NCI-H1105 (cell line): ENCODE measurements at regions not wholly inside any gene's neighbourhood (a gene's known extent, or its start where the extent isn't known, plus 50 kb on each side); places are given as distances from the start of the nearest gene placed in this dataset.
"Not testable (repeated sequence)": the region's sequence is repeated elsewhere in the genome, so short reads cannot be mapped to it uniquely, and the experiment has no call there.

Experiments used
- DNase-seq: peaks from one replicate; lab custom pipeline; 2025; lab: John Stamatoyannopoulos, UW

DNA sequence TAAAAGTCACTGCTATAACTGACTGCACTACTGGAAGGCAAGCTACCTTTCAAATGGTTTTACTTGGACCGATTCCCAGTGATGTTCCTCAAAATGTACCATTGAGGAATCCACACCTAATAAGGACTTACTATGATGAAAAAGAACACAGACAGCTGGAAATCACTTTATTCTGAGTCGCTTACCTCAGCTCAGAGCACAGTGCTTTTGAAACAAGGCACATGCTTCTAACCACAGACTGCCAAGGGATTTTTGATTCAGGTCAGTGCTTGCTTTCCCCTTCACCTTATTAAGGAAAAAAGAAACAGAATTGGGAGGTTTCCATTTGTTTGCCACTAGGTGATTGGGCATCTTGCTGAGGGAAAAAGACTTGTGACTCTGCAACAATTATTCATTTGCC is 707.5 kb upstream of the FSHR start:
- no peak for DNase-seq

DNA sequence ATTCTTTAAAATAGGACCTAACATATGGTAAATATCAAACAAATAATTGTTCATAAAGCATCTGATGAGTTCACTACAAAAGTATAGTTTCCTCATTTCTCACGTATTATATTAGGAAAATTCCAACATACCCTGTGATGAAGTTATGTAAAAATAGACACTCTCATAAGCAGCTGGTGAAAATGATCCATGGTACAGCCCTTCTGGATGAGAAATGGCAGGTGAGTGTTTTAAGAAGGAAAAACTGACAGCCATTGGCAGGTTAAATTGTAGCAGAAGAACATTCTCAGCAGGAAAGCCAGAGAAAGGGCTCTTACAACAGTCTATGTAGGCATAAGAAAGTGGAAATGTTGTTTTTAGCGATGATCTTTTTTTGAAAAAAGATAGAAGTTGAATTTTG is 706.5 kb upstream of the FSHR start:
- no peak for DNase-seq

DNA sequence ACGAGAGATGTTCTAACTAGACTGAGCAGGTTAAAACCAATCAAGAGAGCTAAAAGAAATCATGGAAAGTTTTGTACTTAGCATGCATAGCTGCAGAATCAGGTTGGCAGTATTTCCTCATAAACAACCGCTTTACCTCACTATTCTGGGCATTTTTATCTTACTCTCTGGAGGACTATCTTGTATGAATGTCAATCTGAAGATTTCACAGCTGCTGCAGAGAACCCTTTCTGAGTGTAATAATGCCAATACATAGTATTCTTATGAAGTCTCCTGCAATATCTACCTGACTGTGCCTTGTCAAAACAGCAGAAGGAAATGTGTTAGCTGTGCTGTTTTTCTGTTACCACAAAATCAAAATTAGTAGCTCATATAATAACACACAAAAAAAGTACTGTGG is 705.9 kb upstream of the FSHR start:
- DNase-seq = no peak

DNA sequence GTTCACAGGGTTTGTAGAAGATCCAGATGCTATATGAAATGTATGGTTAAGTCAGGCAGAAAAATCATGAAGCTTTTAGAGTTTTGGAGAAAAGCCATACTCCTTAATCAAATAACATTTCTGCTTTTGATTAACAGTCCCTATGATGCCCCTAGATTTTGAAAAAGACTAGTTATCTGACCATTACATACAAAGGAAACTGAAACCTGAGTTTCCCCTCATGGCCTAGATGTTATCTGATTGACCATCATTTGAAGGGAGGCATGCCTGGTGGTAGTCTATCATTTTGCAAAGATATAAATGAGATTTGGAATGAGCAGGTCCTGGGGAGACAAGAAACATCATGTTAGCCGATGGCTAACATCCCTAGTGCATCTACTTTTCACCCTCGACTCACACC is 704.3 kb upstream of the FSHR start:
- no peak for DNase-seq

DNA sequence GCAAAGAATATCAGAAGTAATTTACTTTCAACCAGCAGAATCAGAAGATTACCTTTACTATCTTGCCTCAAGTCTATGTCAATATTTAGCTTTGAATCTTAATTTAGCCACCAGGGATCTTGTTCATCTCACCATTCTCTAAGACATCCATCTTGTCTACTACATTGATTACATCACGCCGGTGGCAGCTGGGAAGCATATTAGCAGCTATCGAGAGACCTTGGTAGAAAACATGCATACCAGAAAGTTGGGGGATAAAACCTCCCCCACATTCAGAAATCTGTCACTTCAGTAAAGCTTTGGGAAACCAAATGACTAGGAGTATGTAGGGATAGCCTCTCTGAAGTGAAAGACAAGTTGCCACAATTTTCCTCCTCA is 703.8 kb upstream of the FSHR start:
- no peak for DNase-seq

DNA sequence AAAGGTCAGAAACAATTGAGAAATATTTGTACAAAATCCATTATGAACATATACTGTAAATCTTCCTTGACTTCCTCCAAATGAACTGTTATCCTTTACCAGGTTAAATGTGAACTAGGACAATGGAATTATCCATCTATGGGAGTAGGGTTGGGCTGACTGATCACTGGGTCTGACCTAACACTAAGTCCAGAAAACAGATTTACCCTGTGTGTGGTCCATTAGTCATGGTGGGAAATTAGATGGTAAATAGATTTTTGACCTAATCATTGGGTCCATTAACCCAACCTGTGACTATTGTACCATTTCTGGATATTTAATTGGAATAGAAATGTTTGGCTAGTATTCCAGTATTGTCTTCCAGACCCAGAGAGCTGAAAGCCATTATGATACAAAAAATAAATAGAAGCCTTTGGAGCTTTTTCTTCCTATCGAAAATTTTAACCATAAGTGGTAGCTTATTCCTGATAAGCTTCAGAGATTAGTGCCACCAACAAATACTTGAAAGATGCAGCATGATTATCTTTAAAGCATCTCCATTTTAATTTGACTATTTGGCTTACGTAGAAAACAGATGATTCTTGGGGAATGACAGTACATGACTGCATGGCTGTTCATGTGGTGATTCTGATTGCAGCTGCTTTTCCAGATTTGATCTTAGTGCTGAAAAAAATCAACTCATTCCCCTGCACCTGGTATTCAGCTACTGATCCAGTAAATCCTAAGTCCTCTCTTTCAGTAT is 703.2 kb upstream of the FSHR start:
- no peak for DNase-seq

DNA sequence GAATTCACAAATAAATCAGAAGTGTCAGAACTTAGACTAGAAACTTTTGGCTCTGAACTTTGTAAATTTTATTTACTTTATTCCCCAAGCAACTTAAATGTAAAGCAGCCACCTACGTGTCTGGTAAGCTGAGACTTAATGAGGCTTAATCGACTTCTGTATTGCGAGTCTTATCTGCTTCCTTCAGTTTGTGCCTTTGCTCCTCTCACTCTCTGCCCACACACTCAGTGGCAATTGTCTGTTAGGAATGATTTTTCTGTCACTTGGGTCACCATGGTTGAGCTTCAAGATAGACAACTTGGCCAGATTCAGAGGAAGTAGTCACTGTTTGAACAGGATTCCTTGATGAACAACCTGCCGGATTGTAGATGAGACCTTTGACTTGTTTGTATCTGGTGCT is 691.4 kb upstream of the FSHR start:
- DNase-seq = no peak

DNA sequence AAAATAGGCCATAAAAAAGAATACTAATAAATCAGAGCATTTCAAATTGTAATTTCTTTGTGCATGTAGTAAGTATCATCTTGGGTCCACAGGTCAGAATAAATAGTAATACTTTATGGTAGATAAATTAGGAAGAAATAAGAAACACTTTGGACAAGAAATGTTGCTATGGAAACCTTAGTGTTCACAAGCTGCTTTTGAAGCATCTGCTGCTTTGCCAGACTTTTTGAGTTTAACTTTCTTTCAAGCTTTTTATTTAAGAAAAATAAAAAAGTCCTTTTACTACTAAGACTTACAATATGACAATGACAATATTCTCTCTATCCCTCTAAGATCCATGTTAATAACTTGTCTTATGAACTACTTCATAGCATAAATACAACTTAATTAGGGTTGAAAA is 690.7 kb upstream of the FSHR start:
- DNase-seq = no peak

DNA sequence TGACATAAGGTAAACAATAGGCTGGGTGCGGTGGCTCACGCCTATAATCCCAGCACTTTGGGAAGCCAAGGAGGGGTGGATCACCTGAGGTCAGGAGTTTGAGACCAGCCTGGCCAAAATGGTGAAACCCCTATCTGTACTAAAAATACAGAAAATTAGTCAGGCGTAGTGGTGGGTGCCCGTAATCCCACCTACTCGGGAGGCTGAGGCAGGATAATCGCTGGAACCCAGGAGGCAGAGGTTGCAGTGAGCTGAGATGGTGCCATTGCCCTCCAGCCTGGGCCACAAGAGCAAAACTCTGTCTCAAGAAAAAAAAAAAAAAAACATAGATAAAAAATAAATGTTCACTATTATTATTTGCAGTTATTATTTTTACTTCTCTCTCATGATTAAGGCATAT is 689.8 kb upstream of the FSHR start:
- DNase-seq = not testable (repeated sequence)

DNA sequence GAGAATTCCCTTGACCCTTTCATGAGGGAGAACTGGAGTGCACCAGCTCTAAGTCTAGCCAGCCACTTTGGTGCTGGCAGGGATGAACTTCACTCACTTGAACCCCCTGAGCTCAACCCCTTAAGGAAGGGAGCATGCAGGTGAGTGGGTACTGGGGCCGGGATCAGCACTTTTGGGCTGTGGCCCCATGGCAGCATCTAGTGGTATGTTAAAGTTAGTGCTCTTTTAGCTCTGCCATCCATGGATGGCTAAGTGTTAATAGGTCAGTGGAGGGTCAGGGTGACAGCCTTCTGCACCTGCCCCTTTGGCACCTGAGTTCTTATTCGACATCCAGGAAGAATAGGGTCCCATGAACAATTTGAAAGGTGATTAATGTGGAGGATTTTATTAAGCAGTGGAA is 689.0 kb upstream of the FSHR start:
- no peak for DNase-seq

DNA sequence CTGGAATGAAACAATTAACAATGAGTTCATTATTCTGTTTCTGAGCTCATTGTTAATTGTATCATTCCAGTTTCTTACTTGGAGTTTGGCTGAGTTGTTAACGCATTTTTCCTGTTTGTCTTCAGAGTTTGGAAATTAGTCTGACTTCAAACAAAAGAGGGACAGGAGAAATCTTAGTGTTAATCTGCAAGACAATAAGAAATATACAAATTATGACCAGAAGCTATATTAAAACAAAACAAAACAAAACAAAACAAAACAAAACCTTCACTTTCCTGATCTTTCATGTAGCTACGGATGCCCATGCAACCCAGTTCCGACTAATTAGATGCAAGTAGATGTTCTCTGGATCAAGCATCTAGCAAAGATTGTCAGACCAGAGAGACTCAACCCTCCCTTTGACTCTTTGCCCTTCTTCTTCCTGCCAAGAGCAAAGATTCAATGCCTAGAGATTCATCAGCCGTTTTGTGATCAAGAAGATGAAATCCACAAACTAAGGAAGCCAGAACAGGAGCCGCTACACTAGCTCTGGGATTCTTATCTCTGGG is 686.2 kb upstream of the FSHR start:
- no peak for DNase-seq

DNA sequence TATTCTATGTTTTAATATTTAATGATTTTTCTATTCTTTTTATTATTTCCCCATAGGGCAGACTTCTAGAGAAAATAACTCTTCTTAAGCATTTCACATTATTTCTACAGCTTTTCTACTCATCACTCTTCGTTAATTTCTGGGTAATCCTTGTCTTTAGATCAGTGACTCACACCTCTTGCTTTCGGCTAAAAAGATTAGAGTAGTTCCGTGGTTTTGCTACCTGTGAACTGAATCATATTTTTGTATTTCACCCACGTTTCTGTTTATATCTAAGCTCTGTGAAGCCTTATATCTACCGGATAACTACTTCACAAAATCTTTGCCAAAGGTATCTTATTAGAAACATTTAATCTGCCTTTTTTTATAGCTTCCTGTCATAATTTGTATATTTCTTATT is 685.5 kb upstream of the FSHR start:
- no peak for DNase-seq

DNA sequence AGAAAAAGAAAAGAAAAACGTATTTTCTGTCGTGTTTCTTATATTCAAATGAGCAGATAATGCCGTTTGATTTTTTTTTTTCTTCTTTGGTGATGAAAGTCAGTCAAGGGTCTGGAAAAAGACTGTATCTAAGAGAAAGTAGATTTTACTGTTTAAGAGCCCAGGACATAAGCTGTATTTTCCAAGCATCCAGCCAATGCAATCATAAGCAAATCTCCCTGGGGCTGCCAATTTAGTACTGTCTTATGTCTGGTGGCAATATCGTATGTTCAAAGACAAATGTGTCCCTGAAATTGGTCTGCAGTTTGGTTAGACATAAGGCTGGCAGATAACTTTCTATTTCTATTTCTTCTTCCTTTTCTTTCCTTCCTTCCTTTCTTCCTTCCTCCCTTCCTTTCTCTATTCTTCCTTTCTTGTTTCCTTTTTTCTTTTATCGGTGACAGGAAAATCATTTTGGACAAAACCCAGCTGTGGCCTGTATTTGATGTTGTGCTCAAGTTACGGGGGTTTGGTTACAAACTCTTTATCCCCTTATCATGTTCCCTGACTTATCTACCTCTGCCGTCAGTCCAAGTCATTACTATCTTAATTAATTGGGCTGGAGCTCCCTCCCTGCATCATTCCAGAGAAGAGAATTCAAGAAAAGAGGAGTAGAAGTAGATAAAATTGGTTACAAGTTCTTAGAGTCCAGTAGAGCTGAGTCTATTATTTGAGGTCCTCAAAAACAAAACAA is 683.4 kb upstream of the FSHR start:
- DNase-seq = no peak

DNA sequence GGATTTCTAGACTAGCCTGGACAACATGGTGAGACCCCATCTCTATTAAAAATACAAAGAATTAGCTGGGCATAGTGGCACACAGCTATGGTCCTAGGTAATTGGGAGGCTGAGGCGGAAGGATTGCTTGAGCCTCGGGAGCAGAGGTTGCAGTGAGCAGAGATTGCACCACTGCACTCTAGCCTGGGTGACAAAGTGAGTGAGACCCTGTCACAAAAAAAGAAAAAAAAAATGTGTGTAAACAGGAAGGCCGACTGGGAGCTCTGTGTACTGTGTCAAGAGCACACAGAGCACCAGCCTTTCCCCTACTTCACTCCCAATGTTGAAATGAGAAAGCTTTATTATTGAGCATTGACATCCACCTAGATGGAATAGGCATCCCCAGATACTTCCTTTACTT is 681.7 kb upstream of the FSHR start:
- DNase-seq = no peak

DNA sequence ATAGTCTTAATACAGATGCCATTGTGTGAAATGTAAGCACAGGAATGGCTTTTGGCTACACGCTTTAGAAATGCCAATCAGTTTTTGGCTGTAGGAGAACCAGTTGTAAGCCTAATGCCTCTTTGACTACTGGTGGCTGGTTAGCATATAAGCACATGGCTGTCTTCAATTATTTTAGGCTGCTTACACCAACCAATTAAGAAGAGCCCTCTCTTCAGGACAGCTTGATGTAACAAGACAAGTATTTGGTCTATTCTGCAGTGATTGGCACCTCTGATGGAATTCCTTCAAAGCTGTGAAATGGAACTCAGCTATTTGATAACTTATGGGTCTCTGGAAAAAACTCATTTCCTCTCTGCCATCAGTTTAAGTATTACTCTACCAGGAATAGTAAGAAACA is 680.1 kb upstream of the FSHR start:
- DNase-seq = no peak

DNA sequence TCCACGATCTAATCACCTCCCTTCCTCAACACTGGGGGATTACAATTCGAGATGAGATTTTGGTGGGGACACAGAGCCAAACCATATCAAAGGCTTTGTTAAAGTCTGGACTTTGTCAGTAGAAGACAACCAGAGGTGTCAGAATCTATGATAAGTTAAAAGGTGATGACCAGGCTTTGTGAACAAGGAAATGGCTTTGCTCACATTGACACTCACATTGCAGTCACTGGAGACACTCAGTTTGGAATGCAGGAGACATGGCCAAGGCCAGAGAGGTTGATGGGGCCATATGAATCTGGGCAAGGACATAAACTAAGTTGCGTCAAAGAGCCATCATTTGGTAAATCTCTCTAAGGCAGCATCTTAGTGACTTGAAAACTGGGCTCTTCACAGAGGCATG is 678.2 kb upstream of the FSHR start:
- no peak for DNase-seq

DNA sequence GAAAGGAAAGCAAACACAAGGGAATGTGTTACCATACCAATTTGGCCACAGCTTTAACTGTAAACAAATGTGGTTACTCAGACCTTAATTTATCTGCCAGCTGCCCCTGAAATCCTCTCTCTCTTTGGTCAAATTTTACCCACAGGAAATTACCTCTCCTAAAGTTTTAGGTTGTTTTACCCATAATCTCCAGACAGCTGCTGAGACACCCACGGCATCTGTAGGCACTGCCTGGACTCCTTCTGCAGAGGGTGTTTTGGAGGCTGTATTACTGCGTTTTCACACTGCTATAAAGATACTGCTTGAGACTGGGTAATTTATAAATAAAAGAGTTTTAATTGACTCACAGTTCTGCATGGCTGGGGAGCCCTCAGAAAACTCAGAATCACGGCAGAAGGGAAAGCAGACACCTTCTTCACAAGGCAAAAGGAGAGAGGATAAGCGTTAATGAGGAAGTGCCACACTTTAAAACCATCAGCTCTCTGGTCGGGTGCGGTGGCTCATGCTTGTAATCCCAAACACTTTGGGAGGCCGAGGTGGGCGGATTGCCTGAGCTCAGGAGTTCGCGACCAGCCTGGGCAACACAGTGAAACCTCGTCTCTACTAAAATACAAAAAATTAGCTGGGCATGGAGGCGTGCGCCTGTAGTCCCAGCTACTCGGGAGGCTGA is 677.5 kb upstream of the FSHR start:
- DNase-seq = no peak

DNA sequence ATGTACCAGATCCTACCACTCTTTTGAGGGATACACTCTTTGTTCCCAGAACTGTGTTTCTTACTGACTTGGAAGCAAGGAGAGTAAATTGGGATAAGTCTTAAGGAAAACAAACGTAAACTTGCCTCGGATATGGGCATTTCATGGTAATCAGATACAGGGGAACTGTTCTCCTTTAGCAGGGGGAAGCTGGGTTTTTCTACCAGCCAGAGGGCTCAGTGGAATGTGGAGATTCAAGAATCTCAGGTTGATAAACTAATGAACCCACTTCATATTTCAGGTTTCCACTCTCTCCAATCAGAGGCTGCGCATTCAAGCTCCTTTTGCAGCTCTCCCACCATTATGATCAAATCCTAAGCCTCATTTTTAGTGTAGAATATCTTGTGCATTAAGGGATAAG is 676.5 kb upstream of the FSHR start:
- no peak for DNase-seq

DNA sequence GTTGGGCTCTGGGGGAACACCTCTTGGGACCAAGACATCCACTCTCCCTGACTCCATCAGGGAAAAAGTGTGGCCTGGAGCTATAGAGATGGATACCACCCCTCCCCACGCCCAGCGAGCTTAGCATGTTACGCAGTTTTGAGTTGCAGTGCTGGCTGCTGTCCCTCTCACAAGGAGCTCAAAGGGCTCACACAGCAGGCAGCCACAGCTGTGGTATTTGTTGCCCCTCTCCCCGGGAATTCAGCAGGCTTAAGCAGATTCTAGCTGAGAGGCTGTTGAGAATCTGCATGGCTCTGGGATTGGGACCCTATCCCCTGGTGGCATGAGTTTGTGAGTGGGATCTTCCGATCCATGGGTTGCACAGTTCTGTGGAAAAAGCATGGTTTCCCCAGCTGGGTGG is 673.1 kb upstream of the FSHR start:
- DNase-seq = no peak

DNA sequence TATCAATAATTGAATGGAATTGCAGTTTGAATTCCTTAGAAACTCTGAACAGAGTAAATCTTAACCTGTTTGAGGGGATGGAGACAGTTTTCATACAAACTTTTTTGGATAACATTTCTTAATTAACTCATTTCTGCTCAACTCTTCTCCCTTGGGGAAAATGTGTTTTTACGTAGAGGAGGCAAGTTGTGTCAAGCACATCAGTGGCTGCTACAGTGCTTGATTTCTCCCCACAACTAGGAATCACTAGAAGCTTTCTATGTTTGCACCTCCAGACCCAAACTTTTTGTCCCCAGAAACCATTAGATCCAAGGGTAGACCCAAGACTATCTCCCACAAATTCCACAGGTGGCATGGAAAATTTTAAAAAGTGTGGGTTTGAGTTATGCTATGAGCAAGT is 658.9 kb upstream of the FSHR start:
- DNase-seq = no peak

DNA sequence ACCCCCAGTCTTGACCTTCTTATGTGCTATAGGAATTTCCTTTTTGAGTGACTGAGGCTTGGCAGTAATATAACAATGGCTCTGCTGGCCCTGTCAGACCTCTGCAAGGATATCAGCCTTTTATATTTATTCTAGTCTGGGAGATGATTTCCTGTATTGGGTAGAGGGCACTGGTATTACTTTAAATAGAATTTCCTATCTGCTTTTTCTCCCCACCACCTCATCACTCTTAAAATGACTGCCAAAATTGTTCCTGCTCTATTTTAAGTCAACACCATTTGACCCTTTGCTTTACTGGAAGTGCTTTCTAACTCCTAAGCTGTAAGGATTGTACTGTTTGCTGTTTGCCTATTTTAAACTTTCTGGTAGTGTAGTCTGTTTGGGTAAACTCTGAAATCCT is 658.4 kb upstream of the FSHR start:
- no peak for DNase-seq

DNA sequence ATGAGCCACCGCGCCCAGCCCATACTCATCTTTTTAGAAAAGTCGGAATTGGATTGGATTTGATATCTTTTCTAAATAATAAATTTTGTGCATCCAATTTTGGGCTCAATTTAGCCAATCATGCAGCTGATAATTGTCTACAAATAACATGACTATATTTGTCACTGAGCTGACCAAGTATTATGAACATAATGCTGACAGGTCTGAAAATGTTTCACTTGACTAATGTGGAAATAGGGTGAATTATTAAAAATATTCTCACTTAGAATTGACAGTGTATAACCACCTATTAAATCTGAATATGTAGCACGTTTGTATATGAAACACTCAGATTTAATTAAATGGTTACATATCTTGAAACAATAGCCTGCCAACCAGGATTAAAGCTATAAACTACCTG is 657.2 kb upstream of the FSHR start:
- no peak for DNase-seq

DNA sequence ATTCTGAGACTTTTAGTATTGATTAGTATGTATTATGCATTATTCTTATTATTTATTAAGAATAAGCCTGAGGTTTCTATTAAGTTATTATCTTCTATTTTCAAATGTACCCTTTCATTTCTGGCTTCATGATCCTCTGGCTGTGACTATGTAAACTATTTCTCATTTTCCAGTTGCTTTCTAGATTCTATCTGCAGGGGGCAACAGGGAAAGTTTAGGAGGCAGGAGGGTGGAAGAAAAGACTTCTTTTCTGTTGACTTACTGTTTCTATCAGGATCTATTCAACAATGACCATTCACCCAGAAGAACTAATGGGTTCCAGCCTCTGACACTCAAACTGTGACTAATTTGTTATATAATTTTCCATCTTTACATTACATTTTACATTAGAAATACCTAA is 653.4 kb upstream of the FSHR start:
- DNase-seq = no peak
